ENCODE measurements at regions not wholly inside any gene's neighbourhood (a gene's known extent, or its start where the extent isn't known, plus 50 kb on each side); places are given as distances from the start of the nearest gene placed in this dataset.

GRCh38 chr14:58697930-58698642 lies 60.3 kb downstream of the DACT1 start:
- DNase-seq (ENCODE audit: low spot score): no peak

DNA sequence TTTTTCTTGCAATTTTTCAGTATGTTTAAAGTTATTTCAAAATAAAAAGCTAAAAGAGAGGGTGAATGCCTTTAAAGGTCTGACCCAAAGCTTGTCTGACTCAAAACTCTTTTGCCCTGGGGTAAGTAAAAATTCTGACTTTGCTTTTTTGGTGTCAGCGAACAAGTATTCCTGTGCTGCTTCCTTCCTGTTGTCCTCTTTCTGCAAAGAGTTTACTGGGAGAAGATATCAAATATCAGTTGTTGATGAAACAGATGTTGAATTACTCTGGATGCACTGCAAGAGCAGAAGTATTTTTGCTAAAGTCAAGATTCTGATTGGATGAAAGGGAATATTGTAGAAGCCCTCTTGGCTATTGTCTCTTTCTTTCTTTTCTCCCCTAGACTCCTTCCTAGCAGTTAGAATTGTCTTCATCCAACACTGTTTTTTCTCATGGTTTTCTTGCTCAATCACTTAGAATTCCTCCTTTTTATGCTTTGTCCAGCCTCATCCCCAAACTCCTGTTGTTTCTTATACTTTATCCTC lies 62.0 kb downstream of the DACT1 start:
- DNase-seq (ENCODE audit: low spot score): no peak

- no peak for DNase-seq (ENCODE audit: low spot score)
Observed at GRCh38 chr14:58701156-58701555, 63.4 kb downstream of the DACT1 start.

DNA sequence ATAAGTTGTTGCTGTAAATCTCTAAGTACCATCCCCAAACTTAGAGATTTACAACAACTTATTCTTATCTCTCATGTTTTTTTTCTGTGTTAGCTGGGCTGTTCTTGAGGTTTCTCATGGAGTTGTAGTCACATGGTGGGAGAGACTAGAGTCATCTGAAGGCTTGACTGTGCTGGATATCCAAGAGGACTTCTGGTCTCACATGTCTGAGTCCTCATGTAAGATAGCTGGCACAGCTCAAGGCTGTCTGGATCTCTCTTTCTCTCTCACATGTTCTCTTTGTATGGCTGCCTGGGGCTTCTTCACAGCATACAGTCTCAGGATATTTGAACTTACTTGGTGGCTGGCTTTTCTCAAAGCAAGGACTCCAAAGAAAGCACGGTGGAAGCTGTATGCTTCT lies 63.8 kb downstream of the DACT1 start:
- no peak for DNase-seq (ENCODE audit: low spot score)

DNA sequence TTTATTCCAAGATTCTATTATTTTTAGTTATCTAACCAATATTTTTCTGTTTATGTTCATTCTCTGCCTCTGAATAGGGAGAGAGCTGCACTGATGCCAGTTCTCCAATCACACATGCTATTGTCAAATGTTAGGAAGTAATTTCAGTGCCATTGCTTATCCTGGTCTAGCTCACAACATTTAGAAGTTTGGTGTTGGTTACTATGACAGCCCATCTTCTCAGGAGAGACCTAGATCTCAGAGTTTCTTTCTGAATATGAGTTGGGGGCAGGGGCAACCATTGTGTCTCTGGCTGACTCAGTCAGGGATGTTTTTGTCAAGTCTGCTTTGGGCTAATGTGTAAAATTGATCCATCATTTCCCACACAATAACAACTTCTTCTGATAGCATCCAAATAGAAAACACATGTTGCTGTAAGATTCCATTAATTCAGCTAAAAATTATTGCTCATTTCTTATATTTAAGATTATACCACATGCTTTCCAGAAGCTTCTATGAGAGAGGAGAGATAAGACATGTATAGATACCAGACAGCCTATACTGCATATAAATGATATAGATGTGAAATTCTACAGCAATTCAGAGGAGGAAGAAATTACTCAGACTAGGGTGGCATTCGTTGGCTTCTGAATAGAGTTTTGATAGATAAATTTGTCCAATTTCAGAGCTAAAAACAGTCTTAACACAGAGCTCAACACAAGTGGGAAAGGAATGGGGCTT lies 64.8 kb downstream of the DACT1 start:
- DNase-seq (ENCODE audit: low spot score): no peak

DNA sequence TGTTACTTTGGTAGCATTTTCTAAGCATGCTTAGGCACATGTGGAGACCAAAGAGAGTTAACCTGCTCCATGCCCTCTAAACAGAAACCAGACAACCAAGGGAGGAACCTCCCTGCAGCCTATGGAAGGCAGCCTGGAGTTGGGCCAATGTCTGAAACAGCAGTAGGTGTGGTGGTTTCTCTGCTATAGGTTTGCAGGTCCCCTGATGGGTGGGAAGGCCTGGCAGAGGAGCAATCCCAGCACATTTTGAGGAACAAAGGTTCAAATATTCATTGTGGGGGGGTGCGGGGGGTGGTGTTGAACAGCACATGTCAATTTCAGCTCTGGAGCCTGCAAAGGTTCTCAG lies 65.4 kb downstream of the DACT1 start:
- DNase-seq (ENCODE audit: low spot score): no peak

- DNase-seq (ENCODE audit: low spot score): no peak
Observed at GRCh38 chr14:58705066-58705465, 67.3 kb downstream of the DACT1 start.

GRCh38 chr14:58707949-58708348 lies 70.2 kb downstream of the DACT1 start:
- DNase-seq (ENCODE audit: low spot score): no peak

GRCh38 chr14:58709949-58710348 lies 72.2 kb downstream of the DACT1 start:
- DNase-seq (ENCODE audit: low spot score): no peak

DNA sequence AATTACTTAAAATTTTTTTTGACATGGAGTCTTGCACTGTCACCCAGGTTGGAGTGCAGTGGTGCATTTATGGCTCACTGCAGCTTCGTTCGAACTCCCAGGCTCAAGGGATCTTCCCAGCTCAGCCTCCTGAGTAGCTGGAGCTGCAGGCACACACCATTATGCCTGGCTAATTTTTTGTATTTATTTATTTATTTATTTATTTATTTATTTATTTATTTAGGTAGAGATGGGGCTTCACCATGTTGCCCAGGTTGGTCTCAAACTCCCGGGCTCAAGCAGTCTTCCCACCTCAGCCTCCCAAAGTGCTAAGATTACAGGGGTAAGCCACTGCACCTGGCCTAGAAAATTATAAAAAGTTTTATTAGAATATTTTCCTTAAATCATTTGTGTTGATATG lies 73.6 kb downstream of the DACT1 start:
- no peak for DNase-seq (ENCODE audit: low spot score)

DNA sequence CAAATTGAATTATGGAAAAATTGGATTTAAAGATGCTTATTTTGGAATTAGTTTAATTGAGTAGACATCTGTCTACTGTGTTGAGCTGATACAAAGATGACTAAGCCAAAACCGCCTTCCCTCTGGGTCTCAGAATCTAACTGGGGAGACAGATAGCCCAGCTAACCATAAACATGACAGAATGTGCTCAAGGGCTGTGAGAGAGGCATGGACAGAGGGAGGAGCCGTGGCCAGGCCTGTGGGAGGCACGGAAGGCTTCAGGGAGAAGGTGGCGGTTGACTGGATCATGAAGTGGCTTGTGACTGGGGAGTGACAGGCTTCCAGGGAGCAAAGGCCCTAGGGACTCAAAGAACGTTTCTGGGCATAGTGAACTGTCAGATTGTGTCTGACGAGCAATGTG lies 74.6 kb downstream of the DACT1 start:
- DNase-seq (ENCODE audit: low spot score): peak; percentile 2

DNA sequence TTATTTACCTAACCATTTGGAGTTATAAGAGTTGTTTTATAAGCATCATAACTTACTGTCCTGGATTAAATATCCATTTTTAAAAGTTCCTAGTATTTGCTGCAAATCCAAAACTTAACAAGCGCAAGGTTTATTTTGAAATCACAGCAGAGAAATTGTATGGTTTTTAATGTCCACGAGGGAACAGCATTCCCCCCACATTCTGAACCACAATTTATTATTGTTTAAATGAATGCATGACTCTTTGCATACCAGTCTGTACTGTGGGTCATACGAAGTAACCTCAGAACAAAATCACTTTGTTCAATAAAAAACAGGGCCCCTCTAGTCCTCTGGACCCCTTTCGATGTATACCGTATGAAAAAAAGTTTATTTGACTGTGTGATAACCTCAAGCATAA lies 75.9 kb downstream of the DACT1 start:
- no peak for DNase-seq (ENCODE audit: low spot score)

- DNase-seq (ENCODE audit: low spot score): no peak
Observed at GRCh38 chr14:58716706-58717105, 78.9 kb downstream of the DACT1 start.

DNA sequence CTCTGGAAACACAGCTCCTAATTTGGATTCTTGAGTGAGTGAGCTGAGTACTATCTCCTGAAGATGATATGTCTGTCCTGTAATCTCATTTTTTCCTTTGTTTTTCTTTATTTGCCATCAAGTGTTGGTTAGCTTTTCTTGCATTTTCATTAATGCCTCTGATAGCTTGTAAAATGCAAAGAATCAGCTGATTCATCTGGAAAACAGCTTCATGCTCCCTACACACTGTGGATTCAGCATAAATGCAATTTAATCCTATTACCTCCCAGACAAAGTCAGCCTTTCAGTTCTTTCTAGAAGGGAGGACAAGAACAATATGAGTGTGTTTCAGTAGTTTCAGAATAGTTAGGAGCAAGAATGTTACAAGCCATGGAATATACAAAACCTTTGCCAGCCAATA lies 79.4 kb downstream of the DACT1 start:
- no peak for DNase-seq (ENCODE audit: low spot score)

GRCh38 chr14:58717813-58718212 lies 80.1 kb downstream of the DACT1 start:
- DNase-seq (ENCODE audit: low spot score): no peak

DNA sequence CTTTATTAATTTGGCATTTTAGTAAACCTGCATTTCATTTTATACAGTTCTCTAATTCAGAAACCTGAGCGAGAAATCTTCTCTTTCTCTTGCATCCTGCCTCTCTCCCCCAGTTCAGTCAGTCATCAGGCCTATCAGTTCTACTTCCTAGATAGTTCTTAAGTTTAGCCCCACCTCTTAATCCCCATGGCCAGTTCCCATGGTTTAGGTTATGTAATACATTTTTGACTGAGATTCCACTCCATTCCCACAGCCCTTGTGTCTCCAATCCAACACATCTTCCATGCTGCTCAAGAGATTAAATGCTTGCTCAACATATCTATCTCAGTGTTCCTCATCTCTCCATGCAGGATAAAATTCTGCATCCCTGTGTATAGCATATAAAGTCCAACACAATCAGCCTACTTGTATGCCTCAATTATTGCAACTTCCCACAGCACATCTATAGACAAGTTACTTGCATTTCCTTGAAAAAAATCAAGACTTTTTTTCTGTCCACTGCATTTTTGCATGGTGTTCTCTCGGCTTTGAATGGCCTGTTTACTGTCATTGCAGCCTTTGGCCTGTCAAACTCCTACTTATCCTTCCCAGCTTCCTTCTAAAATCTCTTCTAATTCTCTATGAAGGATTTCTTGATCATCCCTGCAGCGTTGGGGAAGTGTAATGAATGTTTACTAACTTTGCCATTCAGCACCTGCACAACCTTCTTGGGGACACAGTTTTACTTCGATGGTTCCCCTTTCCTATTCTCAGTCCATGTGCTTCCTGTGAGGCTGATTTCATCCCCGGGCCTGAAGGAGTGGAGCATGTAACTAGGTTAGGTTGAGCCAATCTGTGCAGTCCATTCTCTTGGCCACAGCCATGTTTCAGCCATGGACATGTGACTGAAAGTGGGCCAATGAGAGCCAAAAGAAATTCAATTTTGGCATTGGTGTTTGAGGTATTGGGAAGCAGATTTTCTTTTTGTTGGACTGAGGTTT lies 80.8 kb downstream of the DACT1 start:
- no peak for DNase-seq (ENCODE audit: low spot score)

DNA sequence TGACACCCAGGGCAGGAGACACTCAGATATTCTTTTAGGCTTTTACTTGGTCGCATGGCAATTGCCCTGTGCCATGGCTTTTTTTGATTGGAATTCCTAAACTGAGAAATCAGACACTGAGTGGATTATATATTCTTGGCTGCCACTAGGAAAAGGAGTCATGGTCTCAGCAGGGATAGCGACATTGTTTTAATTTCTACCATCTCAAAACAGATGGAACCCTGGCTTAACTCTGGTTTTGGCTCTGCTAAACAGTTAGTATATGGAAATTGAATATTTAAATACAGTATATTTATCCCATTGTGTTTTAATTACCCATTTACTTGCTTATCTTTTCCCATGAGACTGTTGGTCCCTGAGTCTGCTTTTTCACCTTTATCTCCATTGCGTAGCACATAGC lies 84.0 kb downstream of the DACT1 start:
- DNase-seq (ENCODE audit: low spot score): no peak

GRCh38 chr14:58722441-58722840 lies 84.7 kb downstream of the DACT1 start:
- no peak for DNase-seq (ENCODE audit: low spot score)

GRCh38 chr14:58724206-58724605 lies 86.4 kb downstream of the DACT1 start:
- no peak for DNase-seq (ENCODE audit: low spot score)

GRCh38 chr14:58724702-58725101 lies 86.9 kb downstream of the DACT1 start:
- DNase-seq (ENCODE audit: low spot score): no peak

- no peak for DNase-seq (ENCODE audit: low spot score)
Observed at GRCh38 chr14:58725226-58725625, 87.5 kb downstream of the DACT1 start.

DNA sequence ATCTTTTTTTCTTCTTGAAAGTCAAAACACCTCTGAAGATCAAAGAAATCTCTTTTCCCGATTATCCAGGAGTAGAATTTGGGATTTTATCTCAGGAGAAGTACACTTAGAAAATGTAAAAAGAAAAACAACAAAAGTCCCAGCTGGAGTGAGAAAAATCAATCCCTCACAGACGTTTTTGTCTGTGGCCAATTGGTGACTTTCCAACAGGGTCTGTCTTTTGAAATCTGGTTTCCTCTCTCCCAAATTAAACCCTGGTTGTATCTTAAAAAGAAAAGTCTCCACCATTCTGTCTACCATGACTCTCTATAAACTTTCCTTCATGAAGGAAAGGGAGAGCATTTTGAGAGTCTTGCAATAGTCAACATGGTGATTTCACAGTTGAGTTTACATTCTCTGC lies 88.1 kb downstream of the DACT1 start:
- DNase-seq (ENCODE audit: low spot score): no peak

Data from SW480 (cell line).